ENCODE measurements at regions not wholly inside any gene's neighbourhood (a gene's known extent, or its start where the extent isn't known, plus 50 kb on each side); places are given as distances from the start of the nearest gene placed in this dataset.
A peak's percentile ranks its signal among the peaks of the same experiment; 100 is the strongest.
"Not testable (repeated sequence)": the region's sequence is repeated elsewhere in the genome, so short reads cannot be mapped to it uniquely, and the experiment has no call there.

DNA sequence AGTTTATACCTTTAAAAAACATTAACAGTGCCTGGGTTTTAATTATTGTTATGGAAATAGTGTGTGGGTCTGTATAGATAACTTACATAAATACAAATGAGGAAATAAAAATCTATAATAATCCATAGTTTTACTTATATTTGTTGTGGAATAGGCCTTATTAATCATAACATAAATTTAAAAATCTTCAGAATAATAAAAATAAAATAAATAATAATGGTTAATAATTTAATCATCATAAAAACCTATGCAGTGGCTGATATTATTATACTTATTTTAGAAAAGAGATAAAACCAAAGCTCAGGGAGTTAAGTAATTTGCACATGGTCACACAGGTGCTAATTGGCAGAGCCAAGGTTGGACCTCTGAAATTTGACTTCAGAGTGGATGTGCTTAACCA is 785.3 kb upstream of the SEMA6A start:
- DNase-seq = no peak

DNA sequence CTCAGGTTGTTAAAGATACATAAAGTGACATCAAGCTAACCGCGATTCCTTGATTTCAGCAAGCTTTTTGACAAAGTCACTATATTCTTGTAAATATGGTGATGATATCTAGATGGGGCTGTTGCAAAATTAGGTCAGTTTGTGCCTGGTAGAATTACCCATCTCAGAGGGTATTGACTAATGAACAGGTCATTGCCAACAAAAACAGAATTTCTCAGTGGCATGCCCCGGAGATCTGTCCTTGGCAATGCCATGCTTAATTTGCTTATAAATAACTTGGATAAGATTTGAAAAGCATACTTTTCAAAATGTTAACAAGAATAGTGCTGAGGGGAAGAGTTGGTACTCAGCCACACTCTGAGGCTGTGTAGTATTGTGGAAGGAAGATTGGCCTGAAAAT is 783.3 kb upstream of the SEMA6A start:
- no peak for DNase-seq

DNA sequence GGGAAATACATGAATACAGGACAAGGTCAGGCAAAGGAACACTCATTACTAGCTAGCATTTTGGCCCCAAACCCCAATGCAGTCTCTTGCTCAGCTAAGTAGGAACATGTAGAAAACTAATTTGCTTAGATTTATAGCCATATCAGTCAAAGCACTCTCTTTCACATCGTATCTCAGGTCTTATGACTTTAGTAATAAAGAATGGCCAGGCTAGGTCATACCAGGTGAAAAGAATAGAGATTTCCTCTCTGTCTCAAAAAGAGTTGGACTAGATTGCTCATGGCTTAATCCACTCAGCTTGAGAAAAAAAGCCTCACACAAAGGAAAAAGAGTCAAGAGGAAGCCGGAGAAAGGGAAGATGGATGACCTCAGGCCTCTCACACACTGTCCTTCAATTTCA is 772.7 kb upstream of the SEMA6A start:
- no peak for DNase-seq

- DNase-seq = peak in 1 of 2 experiments; percentile 6
Measured at GRCh38 chr5:117343726-117344125, 769.1 kb upstream of the SEMA6A start.

DNA sequence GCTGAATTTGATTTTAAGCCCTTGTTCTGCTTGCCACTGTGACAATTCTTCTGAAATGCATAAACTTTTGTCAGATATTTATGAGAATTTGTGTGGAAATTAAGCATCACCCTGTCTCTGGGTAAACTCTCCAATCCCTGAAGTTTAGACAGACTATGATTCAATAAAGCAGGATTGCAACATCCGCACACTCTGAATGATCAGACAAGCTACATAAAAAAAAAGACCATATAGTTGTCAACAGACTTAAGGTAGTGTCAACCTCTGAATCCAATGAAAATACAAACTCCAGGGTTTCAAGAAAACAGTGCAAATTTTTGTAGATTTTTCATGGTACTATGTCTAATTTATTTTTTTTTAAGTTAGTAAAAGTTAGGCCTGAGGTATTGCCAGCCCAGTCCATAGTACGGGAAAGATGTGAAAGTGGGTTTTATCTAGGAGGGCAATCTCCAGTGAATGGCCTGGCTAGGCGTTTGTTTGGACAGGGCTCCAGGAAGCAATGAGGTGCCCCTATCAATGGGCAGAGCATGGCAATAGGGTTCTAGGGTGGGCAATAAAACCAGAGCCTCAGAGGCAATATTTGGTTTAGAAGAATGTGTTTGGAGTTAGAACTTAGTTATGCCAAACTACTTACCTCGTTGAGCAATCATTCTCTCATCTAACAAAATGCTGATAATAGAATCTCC is 762.6 kb upstream of the SEMA6A start:
- no peak for DNase-seq

GRCh38 chr5:117336208-117336607 is 761.6 kb upstream of the SEMA6A start:
- no peak for DNase-seq

- DNase-seq = no peak
Measured at GRCh38 chr5:117333011-117333410, 758.4 kb upstream of the SEMA6A start.

DNA sequence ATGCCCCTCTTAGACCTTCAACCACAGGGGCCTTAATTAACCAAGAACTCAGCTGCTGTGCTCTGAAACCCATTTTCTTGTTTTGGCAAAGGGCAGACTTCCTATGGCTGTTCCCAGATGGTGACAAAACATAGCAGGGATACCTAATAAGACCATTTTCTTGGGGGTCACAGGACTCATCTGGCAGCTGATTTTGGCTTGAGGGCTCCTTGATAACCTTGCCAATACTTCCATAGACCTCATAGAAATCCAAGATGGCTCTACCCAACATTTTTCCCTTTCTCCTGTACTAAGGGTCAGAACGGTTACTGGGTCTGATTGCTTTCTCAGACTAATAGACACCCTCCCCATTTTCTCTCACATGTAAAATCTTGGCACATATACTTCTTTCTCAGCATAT is 757.7 kb upstream of the SEMA6A start:
- DNase-seq = no peak

DNA sequence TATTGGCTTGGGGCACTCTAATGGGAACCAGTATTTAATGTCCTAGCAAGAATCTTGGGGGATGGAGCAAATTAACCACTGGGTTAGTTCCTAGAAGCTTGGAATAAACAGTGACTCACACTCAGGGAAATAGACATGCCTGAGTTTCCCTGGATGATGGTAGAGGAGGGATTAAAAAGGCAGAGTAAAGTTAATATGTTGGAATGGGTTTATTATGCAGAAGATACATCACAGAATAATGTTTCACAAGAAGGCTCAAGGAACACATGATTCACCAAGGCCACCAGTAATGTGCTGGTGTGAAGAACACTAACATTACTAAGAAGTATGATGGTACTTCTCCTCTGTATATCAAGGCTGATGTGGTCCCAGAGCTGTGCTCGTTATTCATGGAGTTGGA is 752.9 kb upstream of the SEMA6A start:
- DNase-seq = no peak

- no peak for DNase-seq
Measured at GRCh38 chr5:117326997-117327396, 752.4 kb upstream of the SEMA6A start.

- no peak for DNase-seq
Measured at GRCh38 chr5:117318528-117318927, 743.9 kb upstream of the SEMA6A start.

- DNase-seq = no peak
Measured at GRCh38 chr5:117315170-117315569, 740.5 kb upstream of the SEMA6A start.

GRCh38 chr5:117304512-117305107 is 730.0 kb upstream of the SEMA6A start:
- DNase-seq = not testable (repeated sequence)

- no peak for DNase-seq
Measured at GRCh38 chr5:117302949-117303348, 728.3 kb upstream of the SEMA6A start.

DNA sequence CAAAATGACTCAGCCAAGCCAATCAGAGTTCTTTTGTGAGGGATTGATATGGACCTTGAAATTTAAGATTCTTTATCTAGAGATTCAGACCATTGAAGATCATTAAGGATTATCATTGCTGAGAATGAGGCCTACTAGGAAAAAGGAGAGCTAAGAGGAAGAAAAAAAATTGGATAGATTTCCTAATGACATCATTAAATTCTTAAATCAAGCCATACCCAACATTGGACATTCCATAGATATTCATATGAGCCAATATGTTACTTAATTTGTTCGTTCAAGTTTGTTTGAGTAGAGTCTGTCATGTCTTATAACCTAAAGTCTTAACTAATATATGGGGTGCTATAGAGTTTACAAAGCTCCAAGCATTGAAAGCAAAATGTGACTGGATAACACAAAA is 727.9 kb upstream of the SEMA6A start:
- DNase-seq = no peak

- peak in 1 of 2 experiments; percentile 27 for DNase-seq
Measured at GRCh38 chr5:117299936-117300328, 725.3 kb upstream of the SEMA6A start.

GRCh38 chr5:117299224-117299935 is 724.8 kb upstream of the SEMA6A start:
- DNase-seq = no peak

GRCh38 chr5:117296872-117297271 is 722.2 kb upstream of the SEMA6A start:
- no peak for DNase-seq

DNA sequence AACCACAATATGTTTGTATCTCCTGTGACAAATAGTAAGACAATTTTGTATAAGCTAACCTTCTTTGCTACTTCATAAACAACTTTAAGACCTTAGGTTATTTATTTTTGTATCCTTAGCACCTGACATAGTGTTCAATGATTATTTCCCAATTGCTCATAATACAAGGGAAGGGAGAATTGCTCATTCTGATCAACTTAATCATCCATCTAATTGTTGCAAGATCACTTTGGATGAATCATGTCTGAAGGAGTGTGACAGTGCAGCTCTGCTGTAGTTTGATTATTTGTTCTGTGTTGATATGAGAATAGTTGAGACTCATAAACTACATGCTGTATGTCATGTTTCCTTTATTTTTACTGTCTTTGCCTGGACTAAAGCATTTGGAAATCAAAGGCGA is 721.3 kb upstream of the SEMA6A start:
- DNase-seq = no peak

DNA sequence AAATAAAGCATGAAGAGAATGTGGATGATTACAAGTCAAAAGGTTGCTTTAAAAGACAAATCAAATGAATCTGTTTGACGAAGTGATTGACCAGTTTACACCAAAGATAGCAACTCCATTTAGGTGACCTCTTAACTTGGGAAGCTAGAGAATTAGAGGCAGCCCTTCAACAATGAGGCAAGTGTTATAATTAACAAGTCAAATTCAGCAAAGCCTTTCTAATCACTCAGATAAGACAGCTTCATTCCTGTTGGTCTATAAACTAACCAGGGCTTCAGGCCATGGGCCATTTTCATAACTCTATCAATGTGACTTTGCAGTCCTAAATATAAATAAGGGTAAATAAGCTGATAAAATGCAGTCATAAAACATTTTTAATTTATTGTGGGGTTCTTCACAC is 712.2 kb upstream of the SEMA6A start:
- DNase-seq = no peak

DNA sequence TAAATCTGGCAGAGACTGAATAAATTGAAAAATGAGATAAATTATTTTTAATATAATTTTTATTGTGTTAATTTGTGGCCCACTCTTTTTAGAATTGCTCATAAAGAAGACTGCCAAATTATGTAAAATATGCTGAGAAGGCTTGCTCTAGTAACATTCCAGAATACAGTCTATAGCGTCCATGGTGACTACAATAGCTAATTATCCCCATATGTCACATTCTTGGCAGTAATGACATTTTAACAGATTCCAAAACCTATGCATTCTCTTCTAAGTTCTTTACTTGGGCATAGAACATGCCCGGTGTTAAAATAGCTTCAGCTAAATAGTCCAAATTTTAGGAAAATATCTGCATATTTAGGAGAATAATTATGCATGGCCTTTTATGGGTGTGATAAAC is 697.0 kb upstream of the SEMA6A start:
- no peak for DNase-seq

GRCh38 chr5:117266280-117266679 is 691.7 kb upstream of the SEMA6A start:
- no peak for DNase-seq

GRCh38 chr5:117263231-117263630 is 688.6 kb upstream of the SEMA6A start:
- DNase-seq = no peak

DNA sequence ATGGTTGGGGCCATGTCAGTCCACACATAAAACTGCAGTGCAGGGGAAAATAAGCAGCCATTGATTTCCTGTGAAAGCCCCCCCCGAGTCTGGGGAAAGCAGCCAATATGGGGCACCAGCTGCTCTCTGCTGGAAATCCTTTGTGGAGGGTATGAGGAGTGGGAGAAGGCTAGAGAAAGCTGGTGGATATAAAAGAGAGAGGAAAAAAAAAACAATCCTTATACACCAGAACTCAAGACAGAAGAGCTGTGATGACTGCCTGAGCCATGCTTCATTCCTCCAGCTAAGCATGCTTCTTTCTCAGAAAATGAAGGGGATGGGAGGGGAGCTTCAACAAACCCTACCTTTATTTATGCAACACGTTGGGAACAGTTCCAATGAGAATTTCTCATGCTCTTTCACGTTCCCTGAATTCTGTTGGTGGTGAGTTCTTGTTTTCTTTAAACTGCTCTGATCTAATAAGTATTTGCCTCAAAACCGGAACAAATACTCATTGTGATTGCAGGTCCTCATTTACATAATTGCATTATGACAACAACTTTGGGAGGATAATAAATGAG is 688.0 kb upstream of the SEMA6A start:
- DNase-seq = no peak

Measured in SHP77 (cell line).